GM19452 (cell line): ENCODE measurements at regions not wholly inside any gene's neighbourhood (a gene's known extent, or its start where the extent isn't known, plus 50 kb on each side); places are given as distances from the start of the nearest gene placed in this dataset.
"Not testable (repeated sequence)": the region's sequence is repeated elsewhere in the genome, so short reads cannot be mapped to it uniquely, and the experiment has no call there.

ENCODE experiments used
- ATAC-seq: cut with Tn5 transposase; IDR thresholded peaks from one replicate; pipeline ENCODE4 v1.9.1; 2021; ENCODE audit not compliant: unreplicated experiment

- ATAC-seq: not testable (repeated sequence)
Measured at GRCh38 chr16:73099601-73100000, 51.7 kb upstream of the ZFHX3 start.
